Esophagus muscularis mucosa (tissue), 4 donors: ENCODE measurements at regions not wholly inside any gene's neighbourhood (a gene's known extent, or its start where the extent isn't known, plus 50 kb on each side); places are given as distances from the start of the nearest gene placed in this dataset.

ENCODE experiments used
- DNase-seq: peaks from one replicate; pipeline ENCODE4 v3.0.0-alpha.2; 2017; ENCODE audit errors: extremely low spot score
- H3K27ac ChIP-seq, 4 donors: fragments of 200-600 bp; sonication (generic); replicated peaks in 1 of 4; 1 replicate in 3 of 4; 2 replicates in 1 of 4; pipeline ENCODE4 v1.5.1; 2016 to 2019; ENCODE audit warnings: mild to moderate bottlenecking in 1 of 4
- H3K27me3 ChIP-seq, 4 donors: fragments of 200-600 bp; sonication (generic); one replicate each; pipeline versions ENCODE4 v1.5.1 to v1.6.0; 2016 to 2019
- H3K36me3 ChIP-seq, 4 donors: fragments of 200-600 bp; sonication (generic); one replicate each; pipeline ENCODE4 v1.5.1; 2016 to 2019
- H3K4me1 ChIP-seq, 4 donors: fragments of 200-600 bp; sonication (generic); one replicate each; pipeline ENCODE4 v1.5.1; 2016 to 2019
- H3K4me3 ChIP-seq, 4 donors: fragments of 200-600 bp; sonication (generic); 1 replicate in 2 of 4; 2 replicates in 2 of 4; pipeline ENCODE4 v1.5.1; 2016 to 2019; ENCODE audit warnings: mild to moderate bottlenecking in 4 of 4, moderate library complexity in 1 of 4
- H3K9me3 ChIP-seq, 4 donors: fragments of 200-600 bp; sonication (generic); 1 replicate in 3 of 4; 2 replicates in 1 of 4; pipeline ENCODE4 v1.5.1; 2016 to 2019
- CTCF ChIP-seq, 3 experiments: fragments of 200-600 bp in 2 of 3; fragments of 450-650 bp in 1 of 3; sonication (generic) in 2 of 3; IDR thresholded peaks; one replicate each; pipeline ENCODE4 v1.5.1; 2017 to 2019; ENCODE audit warnings: antibody characterized with exemption in 3 of 3, mild to moderate bottlenecking in 2 of 3, moderate library complexity in 1 of 3
- EP300 ChIP-seq: sonication (generic); formaldehyde crosslinking; IDR thresholded peaks from one replicate; pipeline ENCODE4 v1.6.1; 2017; ENCODE audit warnings: antibody characterized with exemption
- POLR2A ChIP-seq: fragments of 450-650 bp; IDR thresholded peaks from one replicate; pipeline ENCODE4 v1.6.1; 2017; ENCODE audit warnings: antibody characterized with exemption, moderate library complexity, mild to moderate bottlenecking, low read depth
- POLR2AphosphoS5 ChIP-seq, 2 donors: sonication (generic); formaldehyde crosslinking; IDR thresholded peaks; one replicate each; pipeline ENCODE4 v1.6.1; 2017; ENCODE audit warnings: antibody characterized with exemption in 2 of 2
- WGBS: methylation state at CpG from one replicate; pipeline ENCODE4 v1.1.5; 2018; 5-methylcytosine and 5-hydroxymethylcytosine counted together
- intact Hi-C: fragments of 100-400 bp; cut with DNase I; formaldehyde crosslinking; loops from one replicate; pipeline ENCODE4 v1.15.1; 2023

DNA sequence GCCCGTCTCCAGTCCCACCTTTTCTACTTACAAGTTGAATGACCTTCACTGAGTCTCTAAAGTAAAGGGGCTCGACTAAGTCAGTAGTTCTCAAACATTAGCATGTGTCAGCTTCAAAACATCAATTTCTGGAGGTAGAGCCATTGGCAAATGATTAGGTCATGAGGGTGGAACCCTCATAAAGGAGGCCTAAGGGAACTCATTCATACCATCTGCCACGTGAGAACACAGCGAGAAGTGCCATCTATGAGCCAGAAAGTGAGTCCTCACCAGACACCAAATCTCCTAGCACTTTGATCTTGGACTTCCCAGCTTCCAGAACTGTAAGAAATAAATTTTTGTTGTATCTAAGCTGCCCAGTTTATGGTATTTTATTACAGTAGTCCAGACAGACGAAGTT is 129.8 kb downstream of the MEX3B start:
- DNase-seq = no peak
- no peaks in the 10 kb centered on the region for H3K36me3 ChIP-seq
- no peak overlapping the region for H3K27ac ChIP-seq
- no peaks in the 10 kb centered on the region for H3K27me3 ChIP-seq
- peaks cover 0 to 14% (median 9%) of the 10 kb centered on the region in 4 donors for H3K9me3 ChIP-seq
- no peak overlapping the region for H3K4me3 ChIP-seq
- TF ChIP-seq EP300 = no peak
- no peak for TF ChIP-seq POLR2AphosphoS5 (IDR thresholded peaks at IDR 0.05)
- no peak for TF ChIP-seq POLR2A
- no peak for TF ChIP-seq CTCF (IDR thresholded peaks at IDR 0.05)
- H3K4me1 ChIP-seq = peaks cover 21 to 31% (median 30%) of the 10 kb centered on the region in 4 donors
- WGBS = 87% methylated on average over 5 of the region's 5 CpGs
- intact Hi-C loops = no loop called here

- H3K4me3 ChIP-seq = no peak overlapping the region
- TF ChIP-seq CTCF (IDR thresholded peaks at IDR 0.05) = no peak
- no peak for TF ChIP-seq EP300
- no peak for TF ChIP-seq POLR2AphosphoS5 (IDR thresholded peaks at IDR 0.05)
- no peak for TF ChIP-seq POLR2A
- no peaks in the 10 kb centered on the region for H3K27me3 ChIP-seq
- intact Hi-C loops = no loop called here
- peaks cover 33 to 43% (median 42%) of the 10 kb centered on the region in 4 donors for H3K4me1 ChIP-seq
- WGBS = 45% methylated on average over 2 of the region's 7 CpGs
- peaks cover 0 to 12% (median 6%) of the 10 kb centered on the region in 4 donors for H3K9me3 ChIP-seq
- H3K27ac ChIP-seq = no peak overlapping the region
- H3K36me3 ChIP-seq = no peaks in the 10 kb centered on the region
- DNase-seq = no peak
Observed at GRCh38 chr15:81914734-81915256, 131.0 kb downstream of the MEX3B start.

GRCh38 chr15:81914333-81914732 is 131.5 kb downstream of the MEX3B start:
- Histone ChIP-seq H3K27me3 (no peaks in the 10 kb centered on the region), H3K9me3 (peaks cover 0 to 11% (median 6%) of the 10 kb centered on the region in 4 donors), H3K4me1 (peaks cover 38 to 48% (median 47%) of the 10 kb centered on the region in 4 donors), H3K4me3 (no peak overlapping the region), H3K27ac (no peak overlapping the region), H3K36me3 (no peaks in the 10 kb centered on the region)
- TF ChIP-seq POLR2A (no peak), POLR2AphosphoS5 (IDR thresholded peaks at IDR 0.05) (no peak)
- DNase-seq = no peak
- intact Hi-C loops = no loop called here
- 48% methylated on average over 2 of the region's 3 CpGs for WGBS

GRCh38 chr15:81911022-81911971 is 134.5 kb downstream of the MEX3B start:
- peak; percentile 31 for DNase-seq
- Histone ChIP-seq H3K36me3 (no peaks in the 10 kb centered on the region), H3K9me3 (no peaks in the 10 kb centered on the region), H3K27me3 (no peaks in the 10 kb centered on the region), H3K27ac (peak overlapping the region; percentile 41 to 66 (median 52)), H3K4me1 (peaks cover 45 to 55% (median 52%) of the 10 kb centered on the region in 4 donors), H3K4me3 (no peak overlapping the region)
- intact Hi-C loops = no loop called here
- TF ChIP-seq EP300 (no peak), POLR2A (no peak), POLR2AphosphoS5 (IDR thresholded peaks at IDR 0.05) (no peak), CTCF (IDR thresholded peaks at IDR 0.05) (no peak)
- 53% methylated on average over 8 of the region's 8 CpGs for WGBS

- Histone ChIP-seq H3K27me3 (no peaks in the 10 kb centered on the region), H3K36me3 (no peaks in the 10 kb centered on the region), H3K27ac (peak overlapping the region; percentile 41 to 66 (median 52)), H3K4me1 (peaks cover 45 to 55% (median 52%) of the 10 kb centered on the region in 4 donors), H3K9me3 (no peaks in the 10 kb centered on the region), H3K4me3 (no peak overlapping the region)
- WGBS = 34% methylated on average over 7 of the region's 7 CpGs
- TF ChIP-seq EP300 (no peak), POLR2A (no peak), POLR2AphosphoS5 (IDR thresholded peaks at IDR 0.05) (no peak), CTCF (IDR thresholded peaks at IDR 0.05) (no peak)
- peak; percentile 45 for DNase-seq
- intact Hi-C loops = no loop called here
Observed at GRCh38 chr15:81910355-81911021, 135.3 kb downstream of the MEX3B start.
